OCI-LY3 (cell line): ENCODE measurements at regions not wholly inside any gene's neighbourhood (a gene's known extent, or its start where the extent isn't known, plus 50 kb on each side); places are given as distances from the start of the nearest gene placed in this dataset.

Experiments
- EZH2phosphoT487 ChIP-seq: fragments of 200-600 bp; shearing (Covaris generic); IDR thresholded peaks from 2 replicates; pipeline ENCODE4 v1.6.1; 2018; ENCODE audit warnings: antibody characterized with exemption, mixed run types, low read depth
- TF ChIP-seq, protein P1 (sequence below): fragments of 200-600, 300-600 bp; sonication (generic); IDR thresholded peaks from 2 replicates; pipeline ENCODE4 v1.5.1; 2014; ENCODE audit warnings: antibody characterized with exemption, low read length, low read depth

DNA sequence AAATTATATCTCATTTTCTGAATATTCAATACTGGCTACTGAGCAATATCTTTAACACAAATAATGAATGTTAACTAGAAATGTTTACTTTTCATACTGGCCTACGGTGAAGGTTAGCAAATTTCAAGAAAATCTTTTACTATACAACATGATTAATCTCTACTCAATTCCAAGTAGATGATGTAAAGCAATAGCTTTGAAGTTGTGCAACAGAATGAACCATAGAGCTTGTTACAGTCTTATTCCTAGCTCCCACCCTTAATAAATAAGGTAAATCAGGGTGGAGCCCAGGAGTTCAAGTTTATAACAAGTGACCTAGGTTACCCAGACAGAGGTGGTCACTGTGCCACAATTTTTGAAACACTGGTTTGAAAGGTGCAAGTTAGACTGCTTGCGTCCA lies 1678.1 kb downstream of the KCNT2 start:
- TF ChIP-seq, protein P1, sequence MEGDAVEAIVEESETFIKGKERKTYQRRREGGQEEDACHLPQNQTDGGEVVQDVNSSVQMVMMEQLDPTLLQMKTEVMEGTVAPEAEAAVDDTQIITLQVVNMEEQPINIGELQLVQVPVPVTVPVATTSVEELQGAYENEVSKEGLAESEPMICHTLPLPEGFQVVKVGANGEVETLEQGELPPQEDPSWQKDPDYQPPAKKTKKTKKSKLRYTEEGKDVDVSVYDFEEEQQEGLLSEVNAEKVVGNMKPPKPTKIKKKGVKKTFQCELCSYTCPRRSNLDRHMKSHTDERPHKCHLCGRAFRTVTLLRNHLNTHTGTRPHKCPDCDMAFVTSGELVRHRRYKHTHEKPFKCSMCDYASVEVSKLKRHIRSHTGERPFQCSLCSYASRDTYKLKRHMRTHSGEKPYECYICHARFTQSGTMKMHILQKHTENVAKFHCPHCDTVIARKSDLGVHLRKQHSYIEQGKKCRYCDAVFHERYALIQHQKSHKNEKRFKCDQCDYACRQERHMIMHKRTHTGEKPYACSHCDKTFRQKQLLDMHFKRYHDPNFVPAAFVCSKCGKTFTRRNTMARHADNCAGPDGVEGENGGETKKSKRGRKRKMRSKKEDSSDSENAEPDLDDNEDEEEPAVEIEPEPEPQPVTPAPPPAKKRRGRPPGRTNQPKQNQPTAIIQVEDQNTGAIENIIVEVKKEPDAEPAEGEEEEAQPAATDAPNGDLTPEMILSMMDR = no peak
- no peak for TF ChIP-seq EZH2phosphoT487
